ENCODE measurements at regions not wholly inside any gene's neighbourhood (a gene's known extent, or its start where the extent isn't known, plus 50 kb on each side); places are given as distances from the start of the nearest gene placed in this dataset.

DNA sequence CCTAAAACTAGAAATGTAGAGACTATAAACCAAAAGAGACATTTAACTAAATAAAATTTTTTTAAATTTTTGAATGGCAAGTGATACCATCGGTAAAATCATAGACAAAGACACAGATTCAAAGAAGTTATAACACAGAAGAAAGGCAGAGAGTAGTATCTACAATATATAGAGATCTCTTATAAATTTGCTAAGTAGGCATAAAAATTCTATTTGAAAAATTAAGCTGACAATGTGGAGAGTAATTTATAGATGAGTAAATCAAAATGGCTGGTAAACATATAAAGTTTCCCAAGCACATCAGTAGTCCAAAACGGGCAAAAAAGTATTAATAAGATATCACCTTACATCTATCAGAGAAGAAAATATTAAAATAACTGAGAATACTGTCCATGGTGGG, 1061.0 kb downstream of the ADGRL2 start:
- H3K79me1 ChIP-seq (ENCODE audit: low read depth in 1 of 2, low read length in 2 of 2) = no peaks in the 10 kb centered on the region

More for the DNA sequence above, 1061.0 kb downstream of the ADGRL2 start:
- Histone ChIP-seq H3K4me3 (ENCODE audit: insufficient read depth, low read depth, low read length) (no peak overlapping the region), H3K9me3 (ENCODE audit: control insufficient read depth, insufficient read depth, low read length) (peaks cover 2% of the 10 kb centered on the region; the same call in 1 of the 2 replicates), H3K4me1 (ENCODE audit: control insufficient read depth, insufficient read depth, low read length) (no peaks in the 10 kb centered on the region), H3K9me1 (ENCODE audit: insufficient read depth, low read length) (no peaks in the 10 kb centered on the region), H3K18ac (ENCODE audit: low read depth, low read length) (no peak overlapping the region), H3K36me3 (ENCODE audit: control insufficient read depth, insufficient read depth, low read length) (no peaks in the 10 kb centered on the region), H2AK5ac (ENCODE audit: low read depth, low read length) (no peak overlapping the region), H3K27ac (ENCODE audit: insufficient read depth, low read length) (no peak overlapping the region), H3K4me2 (ENCODE audit: low read depth, low read length) (no peak overlapping the region), H4K8ac (ENCODE audit: low read depth in 2 of 2, low read length in 2 of 2) (no peak overlapping the region), H3K14ac (replicated peaks; ENCODE audit: low read depth, low read length) (no peak overlapping the region), H4K91ac (ENCODE audit: insufficient read depth, low read depth, low read length) (no peak overlapping the region), H3K4ac (ENCODE audit: low read depth, low read length) (no peak overlapping the region), H2BK20ac (ENCODE audit: low read depth, low read length) (no peak overlapping the region), H2AFZ (replicated peaks; ENCODE audit: low read length, poor library complexity) (no peak overlapping the region), H3K27me3 (ENCODE audit: control insufficient read depth, insufficient read depth, low read length) (no peaks in the 10 kb centered on the region), H4K20me1 (ENCODE audit: insufficient read depth, low read length) (no peaks in the 10 kb centered on the region), H3K56ac (ENCODE audit: extremely low read depth, insufficient read depth, low read length) (no peak overlapping the region), H4K5ac (ENCODE audit: low read depth, low read length) (no peak overlapping the region), H2BK120ac (ENCODE audit: low read depth, low read length) (no peak overlapping the region), H3K23ac (ENCODE audit: low read depth, low read length) (no peak overlapping the region), H2BK15ac (ENCODE audit: low read depth, low read length) (no peak overlapping the region), H2AK9ac (replicated peaks; ENCODE audit: low read depth, low read length, poor library complexity) (no peak overlapping the region), H2BK5ac (ENCODE audit: low read depth, low read length, poor library complexity, severe bottlenecking) (no peak overlapping the region), H3K9ac (ENCODE audit: low read depth, low read length) (no peak overlapping the region)
- WGBS, 2 experiments (ENCODE audit: extremely low coverage in 2 of 2, insufficient read length in 1 of 2) = no CpG with 5 or more reads among the region's 2 CpGs
- TF ChIP-seq MAFK (IDR thresholded peaks at IDR 0.05; ENCODE audit: low read depth, low read length) (peak; percentile 75), CEBPB (IDR thresholded peaks at IDR 0.05; ENCODE audit: low read depth, low read length) (no peak)
- no TSS peak for BruUV-seq (replicated peaks)
- dilution Hi-C loops (cut with HindIII; ENCODE audit: low sequenced_read_pairs, unreplicated experiment) (no loop called here), intact Hi-C loops (cut with micrococcal nuclease) (no loop called here), in situ Hi-C loops (cut with MboI; ENCODE audit: low sequenced_read_pairs) (no loop called here)
- POLR2A ChIA-PET (ENCODE audit: unreplicated experiment) = no interaction called here
- CTCF ChIA-PET = no interaction called here
- no peak for ATAC-seq (ENCODE audit: low read depth)
- DNase-seq = no peak
